OCI-M1 (cell line): ENCODE measurements at regions not wholly inside any gene's neighbourhood (a gene's known extent, or its start where the extent isn't known, plus 50 kb on each side); places are given as distances from the start of the nearest gene placed in this dataset.

ENCODE experiments used
- DNase-seq: peaks from one replicate; lab custom pipeline; 2025; lab: John Stamatoyannopoulos, UW

DNA sequence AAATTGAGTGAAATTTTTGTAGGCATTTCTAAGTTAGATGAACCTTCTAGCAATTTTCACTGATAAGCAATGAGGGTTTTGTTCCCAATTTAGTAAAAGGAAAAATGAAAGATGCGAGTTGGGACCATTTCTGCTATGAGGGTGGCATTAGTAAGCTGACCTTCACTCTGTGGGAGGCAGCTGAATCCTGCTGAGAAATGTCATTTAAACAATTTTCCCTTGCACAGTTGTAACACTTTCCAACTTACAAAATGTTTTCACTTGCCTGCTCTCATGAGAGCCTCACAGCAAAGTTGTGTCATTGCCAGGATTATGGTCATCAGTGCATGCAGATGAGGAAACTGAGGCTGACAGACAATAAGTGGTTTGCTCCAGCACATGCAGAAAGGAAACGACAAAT lies 527.7 kb downstream of the TNS1 start:
- DNase-seq = no peak

DNA sequence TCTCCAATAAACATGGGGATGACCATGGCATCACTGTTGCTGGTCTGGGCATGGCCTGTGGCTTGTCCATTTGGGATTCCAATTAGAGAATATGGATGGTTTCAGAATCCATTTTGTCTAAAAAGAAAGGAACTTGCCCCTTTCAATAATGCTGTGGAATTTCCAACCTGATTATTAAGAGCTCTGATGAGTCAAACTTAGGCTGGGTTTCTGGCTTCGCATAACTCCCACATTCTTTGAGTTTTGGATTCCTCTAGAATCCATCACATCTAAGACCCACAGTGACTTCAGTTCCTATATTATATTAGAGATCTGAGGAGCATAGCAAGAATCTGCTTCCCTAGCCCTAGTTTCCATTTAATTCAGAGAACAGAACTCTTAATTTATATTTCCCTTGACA lies 531.5 kb downstream of the TNS1 start:
- no peak for DNase-seq

DNA sequence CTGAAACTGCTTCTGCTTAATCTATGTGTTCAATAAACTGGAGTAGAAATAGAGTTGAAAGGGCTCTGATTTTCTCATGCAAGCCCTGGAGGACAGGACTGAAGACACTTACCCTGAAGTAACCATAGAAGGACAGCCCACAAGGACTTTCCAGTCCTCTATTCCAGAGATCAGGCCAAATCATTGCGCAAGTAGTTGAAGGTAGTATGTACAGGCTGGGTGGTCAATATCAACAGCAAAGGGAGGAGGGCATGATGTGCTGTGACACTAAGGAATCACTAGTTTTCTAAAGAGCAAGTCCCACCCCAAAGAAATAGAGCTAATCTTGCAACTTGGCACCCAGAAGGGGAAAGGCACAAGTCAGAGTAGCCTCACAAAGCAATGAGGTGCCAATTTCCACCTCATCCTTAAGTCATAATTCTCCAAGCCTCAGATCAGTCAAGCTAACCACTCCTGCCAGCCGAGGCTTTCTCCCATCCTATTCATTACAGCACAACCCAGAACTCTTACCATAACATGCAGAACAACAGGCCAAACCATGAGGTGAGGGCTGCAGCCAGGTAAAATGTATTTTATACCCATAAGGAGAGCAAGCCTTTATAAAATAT lies 533.5 kb downstream of the TNS1 start:
- DNase-seq = no peak

DNA sequence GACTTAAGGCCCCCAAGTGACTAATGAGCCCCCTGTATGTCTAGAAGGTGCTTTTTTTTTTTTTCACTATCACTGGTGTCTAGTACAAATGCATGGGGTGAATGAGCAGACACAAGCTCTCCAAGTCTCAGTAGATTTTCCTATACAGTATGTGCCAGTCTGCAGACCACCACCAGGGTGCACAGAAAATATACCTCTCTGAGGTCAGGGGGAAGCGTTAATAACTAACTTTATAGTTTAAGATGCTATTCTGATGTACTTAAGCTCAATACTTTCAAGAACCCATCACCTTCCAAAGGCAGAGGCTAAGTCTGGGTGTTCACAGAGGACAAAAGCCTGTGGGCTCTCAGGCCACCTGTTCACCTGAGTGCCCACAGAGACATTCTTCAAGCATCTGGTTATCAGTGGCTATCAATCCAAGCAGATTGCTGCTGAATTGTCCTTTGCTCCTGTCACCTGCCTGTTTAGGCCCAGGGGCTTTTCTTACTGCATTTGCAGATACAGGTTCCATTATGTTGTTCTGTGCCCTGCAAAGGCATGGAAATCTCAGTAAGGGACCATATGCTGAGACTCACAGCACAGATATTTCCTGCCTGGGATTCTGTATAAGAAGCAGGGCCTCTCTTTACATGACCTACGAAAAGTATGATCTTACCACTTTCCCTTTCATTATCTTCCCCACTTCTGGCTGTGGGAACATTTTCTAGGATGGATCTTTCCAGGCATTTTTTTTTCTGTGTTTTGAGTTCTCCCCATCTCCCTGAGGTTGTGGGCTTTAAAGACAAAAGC lies 534.6 kb downstream of the TNS1 start:
- no peak for DNase-seq

DNA sequence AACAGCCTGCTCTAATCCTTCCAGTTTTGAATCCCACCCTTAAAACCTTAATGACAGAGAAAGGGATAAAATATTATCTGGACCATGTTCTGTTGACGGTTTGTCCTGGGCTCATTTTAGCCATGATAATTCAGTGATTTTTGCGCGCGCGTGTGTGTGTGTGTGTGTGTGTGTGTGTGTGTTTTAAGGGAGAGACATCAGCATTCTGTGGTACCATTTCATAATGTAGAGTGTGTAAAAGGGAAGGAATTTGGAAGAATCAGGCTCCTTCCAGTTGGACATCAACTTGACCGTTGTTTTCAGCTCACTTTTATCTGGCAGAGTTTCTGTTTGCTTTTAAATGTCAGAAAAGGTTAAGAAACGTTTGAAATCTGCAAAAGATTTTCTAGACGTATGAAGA lies 535.5 kb downstream of the TNS1 start:
- no peak for DNase-seq

DNA sequence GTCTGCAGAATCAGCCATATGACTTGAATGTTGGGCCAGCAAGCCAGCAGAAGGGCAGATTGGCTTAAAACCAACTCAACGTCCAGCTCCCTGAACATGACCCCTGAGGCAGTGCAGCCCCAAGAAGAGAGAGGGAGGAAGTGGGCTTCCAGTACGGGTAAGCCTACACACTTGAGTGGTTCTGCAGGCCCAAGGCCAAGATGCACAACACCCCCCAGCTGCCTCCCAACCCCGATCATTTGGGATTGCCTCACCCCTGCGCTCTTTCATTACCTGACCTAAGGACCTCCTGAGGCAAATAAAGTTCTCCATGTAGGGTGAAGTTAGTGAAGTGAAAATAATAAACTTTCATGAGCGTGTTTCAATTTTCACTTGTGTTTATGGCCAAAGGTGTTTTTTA lies 536.0 kb downstream of the TNS1 start:
- DNase-seq = no peak

DNA sequence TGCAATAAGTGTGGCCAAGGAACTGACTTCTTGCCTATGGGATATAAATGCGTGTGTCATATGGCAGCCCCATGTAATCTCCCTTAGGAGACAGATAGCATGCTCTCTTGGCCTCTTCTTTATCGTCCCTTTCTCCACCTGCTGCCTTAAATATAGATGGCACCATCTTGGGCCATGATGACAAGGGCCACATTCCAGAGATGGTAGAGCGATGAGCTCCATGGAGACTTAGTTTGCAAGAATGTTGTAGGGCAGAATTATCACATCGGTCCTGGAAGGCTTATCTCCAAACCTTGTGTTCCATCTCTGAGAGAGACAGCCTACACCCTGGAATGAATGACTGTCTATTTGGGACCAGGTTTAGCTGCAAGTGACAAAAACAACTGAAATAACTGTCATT lies 536.7 kb downstream of the TNS1 start:
- no peak for DNase-seq

DNA sequence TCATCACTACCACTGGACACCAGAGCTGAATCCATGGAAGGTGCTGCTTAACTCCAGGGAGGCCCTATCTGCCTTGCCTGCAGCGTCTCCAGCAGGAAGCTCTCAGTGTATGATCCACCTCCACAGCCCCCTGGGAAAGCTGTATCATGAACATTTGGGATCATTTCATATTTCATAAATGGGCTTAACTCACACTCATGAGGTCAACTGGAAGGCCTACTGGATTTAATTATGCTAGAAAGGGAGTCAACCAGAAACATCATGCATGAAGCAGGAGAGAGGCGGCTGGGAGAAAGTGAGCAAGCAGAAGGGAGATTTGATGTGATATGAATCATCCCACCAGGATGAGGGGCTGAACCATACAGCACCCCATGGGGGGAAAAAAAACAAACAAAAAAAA lies 537.7 kb downstream of the TNS1 start:
- DNase-seq = no peak

DNA sequence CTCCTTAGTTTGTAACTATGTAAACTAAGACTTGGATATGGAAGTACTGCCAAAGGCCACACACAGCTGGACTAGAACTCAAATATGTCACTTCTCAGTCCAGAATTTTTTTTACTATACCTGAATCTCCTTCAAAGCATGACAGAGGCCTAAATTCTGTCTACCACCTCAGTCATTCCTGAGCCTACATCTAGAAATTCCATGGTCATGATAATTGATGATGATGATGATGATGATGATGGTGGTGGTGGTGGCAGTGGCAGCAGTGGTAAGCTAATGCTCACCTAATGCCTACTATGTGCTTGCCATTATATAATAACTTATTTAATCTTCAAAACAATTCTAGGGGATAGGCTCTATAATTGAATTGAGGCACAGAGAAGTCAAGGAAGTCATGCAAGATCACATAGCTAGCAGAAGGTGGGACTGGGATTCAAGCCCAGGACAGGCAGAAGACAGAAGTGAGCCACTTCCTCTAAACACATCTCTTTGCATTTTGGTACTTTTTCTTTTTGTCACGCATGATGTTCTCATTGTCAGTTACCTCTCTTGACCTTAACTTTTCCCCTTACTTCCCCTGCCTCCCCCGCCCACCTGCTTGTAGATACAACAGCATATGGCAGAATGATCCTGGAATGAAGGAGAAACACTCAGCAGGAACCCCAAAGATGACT lies 539.3 kb downstream of the TNS1 start:
- DNase-seq = no peak

DNA sequence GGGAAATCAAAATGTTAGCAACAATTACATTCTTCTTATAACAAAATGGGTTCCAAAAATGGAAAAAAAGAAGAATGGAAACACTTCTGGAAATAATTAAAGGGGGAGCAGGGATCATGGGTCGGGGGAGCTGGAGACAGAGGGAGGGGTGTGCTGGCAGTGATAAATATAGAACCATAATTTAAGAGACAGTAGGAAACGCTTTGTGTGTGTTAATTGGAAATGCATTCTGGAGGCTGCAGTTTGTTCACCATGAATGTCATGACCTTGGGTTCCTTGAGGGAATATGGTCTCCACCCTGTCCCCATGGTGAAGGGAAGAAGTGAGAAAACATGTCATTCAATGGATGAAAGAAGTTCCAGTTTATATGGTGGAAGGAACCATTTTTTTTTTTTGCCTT lies 540.7 kb downstream of the TNS1 start:
- no peak for DNase-seq

DNA sequence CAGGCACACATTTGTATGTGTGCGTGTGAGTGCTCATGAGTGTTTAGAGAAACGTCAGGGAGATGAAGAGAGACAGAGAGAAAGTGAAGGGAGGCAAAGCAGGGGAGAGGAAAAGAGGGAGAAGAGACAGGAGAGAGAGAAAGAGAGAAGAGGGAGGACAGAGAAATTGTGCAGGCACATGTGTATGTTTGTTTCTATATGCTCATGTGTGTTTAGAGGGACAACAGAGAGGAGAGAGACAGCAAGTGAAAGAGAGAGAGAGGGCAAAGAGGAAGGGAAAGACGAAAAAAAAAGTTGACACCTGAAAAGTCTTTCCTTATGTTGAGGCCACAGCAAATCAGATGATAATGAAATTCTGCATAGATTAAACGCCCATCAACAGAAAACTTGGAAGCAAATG lies 541.1 kb downstream of the TNS1 start:
- no peak for DNase-seq

DNA sequence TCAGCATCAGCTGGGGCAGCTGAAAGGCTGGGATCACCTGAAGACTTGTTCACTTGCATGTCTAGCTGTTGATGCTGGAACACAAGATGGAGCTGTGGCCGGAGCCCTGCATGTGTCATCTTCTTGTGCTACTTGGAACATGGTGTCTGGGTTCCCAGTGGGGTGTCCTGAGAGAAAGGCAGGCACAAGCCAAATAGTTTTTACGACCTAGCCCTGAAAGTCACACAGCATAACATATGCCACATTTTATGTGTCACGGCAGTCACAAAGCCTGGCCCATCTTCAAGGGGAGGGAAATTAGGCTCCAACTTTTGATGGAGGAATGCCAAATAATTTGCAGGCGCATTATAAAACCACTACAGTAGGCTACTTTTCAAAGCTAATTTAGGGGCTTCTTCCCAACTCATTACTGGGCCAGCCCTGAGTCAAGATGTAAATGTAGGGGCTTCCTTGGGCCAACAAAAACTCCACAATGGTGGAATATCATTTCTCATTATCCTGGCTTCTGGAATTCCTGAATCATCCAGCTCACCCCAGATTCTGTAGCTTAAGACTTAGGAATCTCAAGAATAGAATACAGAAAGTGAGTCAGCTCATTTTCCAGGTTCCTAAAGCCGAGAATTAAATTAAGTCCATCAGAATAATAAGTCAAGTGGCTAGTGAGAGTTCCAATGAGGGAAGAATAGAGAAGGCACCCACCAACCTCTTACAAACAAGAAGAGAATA lies 543.0 kb downstream of the TNS1 start:
- DNase-seq = no peak

DNA sequence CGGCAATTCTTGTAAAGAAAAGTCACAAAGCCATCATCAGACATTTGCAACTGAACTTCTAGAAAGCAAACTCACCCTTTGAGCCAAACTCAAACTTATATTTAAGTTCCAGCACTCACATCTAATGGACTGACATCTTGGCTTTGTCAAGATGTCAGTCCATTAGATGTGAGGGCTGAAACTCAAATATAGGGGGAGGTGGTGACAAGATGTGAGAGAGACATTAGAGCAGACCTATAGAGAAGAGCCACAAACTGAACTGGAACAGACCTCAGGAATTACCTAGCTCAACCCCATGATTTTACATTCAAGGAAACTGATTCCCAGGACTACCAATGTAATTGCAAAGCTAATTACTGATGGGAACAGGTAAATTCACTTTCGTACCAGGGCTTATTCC lies 543.8 kb downstream of the TNS1 start:
- DNase-seq = no peak

DNA sequence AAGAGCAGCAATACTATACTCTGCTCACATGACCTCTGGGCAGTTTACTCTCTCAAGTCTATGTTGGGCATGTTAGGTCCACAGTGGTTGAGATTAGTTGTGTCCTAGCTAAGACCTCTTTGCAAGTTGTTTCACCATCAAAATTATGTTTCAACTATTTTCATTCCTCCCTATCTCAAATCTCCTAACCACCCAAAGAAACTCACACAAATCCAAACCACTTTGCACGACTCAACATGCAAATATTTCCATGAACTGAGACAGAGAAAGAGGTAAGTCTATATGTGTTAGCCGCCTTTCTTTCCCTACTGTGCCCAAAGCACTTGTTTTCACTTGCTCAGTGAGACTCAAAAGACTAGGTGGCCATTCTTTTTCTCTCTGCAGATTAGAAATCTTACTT lies 546.8 kb downstream of the TNS1 start:
- DNase-seq = no peak

DNA sequence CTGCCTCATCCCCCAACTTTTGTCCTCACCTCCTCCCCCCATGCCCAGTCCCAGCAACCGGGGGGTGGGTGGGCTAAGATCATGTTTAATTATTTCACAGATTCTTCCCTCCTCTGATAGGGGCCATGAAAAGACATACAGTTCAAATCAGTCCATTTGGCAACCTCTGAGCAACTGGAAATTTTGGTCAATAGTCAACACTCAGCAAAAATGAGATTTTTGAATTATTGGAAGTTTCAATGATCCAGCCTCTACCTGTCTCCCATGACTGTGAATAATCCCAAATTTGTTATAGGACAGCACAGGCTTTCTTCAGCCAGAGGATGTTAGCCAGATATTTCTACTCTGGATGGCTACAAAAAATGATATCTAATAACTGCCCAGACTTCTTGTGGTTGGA lies 549.9 kb downstream of the TNS1 start:
- no peak for DNase-seq

DNA sequence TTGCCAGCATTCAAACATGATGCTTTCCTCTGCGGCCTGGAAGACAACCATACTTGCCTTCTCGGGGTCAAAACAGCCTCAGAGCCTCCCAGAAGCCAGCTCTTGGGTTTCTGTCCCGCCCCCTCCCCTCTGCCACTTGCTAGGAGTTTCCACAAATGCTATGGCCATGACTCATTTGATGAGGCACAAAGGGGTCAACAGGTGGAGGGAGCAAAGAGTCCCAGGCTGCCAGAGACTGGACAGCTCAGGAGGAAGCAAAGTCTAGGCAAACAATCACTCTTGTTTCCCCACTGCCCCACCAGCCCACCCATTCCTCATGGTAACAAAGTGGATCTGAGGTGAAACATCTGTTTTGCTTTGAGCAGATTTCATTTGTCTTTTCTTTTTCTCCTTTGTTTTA lies 551.1 kb downstream of the TNS1 start:
- no peak for DNase-seq

DNA sequence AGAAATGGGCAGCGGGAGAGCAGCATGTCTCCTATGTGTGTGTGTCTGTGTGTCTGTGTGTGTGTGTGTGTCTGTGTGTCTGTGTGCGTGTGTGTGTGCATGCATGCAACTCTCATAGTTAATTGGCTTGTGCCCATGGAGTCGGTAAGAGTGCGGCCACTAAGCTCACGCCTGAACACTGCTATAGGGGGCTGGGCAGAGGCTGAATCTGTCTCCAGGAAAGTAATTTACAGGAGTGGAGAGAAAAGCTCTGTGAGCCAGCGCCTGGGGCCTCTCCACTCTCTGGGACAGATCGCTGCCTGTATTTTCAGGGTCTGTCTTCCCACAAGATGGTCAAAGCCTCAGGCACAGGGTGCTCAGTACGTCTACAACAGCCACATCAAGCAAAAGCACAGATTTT lies 553.4 kb downstream of the TNS1 start:
- DNase-seq = no peak

DNA sequence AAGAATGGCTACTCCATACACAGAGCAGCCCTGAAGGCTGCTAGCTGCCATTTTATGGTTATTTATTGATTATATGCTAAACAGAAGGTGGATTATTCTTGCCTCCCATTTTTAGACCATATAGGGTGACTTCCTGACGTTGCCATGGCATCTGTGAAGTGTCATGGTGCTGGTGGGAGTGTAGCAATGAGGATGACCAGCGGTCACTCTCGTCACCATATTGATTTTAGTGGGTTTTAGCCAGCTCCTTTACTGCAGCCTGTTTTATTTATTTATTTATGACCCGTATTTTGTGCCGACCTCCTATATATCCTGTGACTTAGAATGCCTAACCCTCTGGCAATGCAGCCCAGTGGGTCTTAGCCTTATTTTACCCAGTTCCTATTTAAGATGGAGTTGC lies 553.9 kb downstream of the TNS1 start:
- DNase-seq = no peak

DNA sequence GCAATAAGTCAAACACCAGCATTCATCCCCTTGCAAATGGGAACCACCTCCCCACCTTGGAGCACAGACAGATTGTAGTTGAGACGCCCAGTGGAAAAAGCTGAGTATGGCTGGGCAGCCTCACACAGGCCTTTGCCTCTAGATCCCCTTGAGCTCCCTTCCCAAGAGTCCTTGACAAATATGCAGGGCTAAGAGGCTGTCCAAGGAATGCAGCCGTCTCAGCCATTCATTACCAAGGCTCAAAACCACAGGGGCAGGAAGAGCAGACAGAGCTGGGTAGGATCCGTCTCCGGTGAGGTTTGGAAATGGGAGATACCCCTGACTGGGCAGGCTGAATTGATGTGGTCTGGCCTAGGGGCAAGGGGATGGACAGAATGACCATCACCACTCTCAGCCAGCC lies 557.1 kb downstream of the TNS1 start:
- no peak for DNase-seq

DNA sequence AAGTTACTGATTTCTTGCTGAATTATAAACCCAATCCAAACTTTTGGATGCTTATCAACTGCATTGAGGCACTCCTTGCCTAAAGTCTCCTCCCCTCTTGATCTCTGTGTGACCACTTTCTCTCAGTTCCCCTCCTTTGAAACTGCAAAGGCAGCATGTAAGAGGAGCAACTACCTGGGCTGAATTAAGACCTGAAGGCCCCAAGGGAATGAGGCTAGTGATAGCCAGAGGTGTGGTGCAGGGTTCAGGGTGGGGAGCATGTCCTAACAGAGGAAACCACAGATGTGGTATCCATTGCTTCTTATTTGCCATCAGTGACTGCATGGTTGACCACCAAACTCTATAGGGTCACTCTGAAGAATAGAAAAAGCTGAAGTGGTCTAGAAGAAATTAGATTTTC lies 557.9 kb downstream of the TNS1 start:
- no peak for DNase-seq

DNA sequence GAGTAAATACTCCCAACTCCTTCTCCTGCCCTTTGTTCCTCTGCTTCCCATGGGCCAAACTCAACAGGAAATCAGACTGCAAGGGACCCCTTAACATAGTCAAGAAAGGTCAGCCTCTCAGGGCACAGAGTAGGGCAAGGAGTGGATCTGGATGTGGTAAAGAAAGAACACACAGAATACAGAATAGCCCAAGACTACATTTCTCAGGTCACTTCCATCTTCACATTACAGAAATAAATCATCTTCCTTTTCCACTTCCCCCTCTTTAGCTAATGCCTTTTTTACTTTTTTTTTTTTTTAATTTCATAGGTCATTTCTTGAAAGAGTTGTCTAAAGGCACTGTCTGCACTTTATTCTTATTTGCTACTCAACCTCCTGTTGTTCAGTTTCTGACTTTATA lies 558.3 kb downstream of the TNS1 start:
- DNase-seq = no peak

DNA sequence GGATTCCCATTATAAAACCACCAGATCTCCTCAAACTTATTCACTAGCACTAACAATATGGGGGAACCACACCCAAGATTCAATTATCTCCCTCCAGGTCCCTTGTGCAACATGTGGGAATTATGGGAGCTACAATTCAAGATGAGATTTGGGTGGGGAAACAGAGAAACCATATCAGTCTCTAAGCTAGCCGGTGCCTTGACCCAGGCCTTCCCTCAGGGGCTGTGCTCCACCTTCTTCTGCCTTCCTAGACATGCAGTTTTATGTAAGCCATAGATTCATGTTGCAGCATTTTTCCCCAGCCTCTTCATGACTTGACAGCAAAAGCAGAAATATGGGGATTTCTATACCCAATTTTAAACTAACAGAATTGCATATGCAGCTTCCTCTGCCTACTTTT lies 559.2 kb downstream of the TNS1 start:
- DNase-seq = no peak

DNA sequence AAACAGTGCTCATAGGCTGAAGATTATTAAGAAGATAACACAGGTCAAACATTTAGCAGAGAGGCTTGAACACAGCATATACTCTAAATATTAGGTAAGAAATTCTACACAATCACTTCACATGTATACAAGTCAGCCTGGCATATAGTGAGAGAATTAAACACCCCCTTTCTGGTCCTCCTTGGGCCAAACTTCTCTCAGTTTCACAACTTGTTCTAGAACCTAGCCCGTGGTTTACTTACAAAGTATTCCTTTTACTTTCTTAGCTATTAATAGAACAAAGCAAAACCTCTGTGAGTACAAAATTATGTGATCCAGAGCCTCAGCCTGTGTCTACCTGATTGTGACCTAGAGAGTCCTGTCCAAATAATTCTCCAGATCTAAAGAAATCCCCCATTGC lies 562.8 kb downstream of the TNS1 start:
- no peak for DNase-seq
